ENCODE measurements at regions not wholly inside any gene's neighbourhood (a gene's known extent, or its start where the extent isn't known, plus 50 kb on each side); places are given as distances from the start of the nearest gene placed in this dataset.

DNA sequence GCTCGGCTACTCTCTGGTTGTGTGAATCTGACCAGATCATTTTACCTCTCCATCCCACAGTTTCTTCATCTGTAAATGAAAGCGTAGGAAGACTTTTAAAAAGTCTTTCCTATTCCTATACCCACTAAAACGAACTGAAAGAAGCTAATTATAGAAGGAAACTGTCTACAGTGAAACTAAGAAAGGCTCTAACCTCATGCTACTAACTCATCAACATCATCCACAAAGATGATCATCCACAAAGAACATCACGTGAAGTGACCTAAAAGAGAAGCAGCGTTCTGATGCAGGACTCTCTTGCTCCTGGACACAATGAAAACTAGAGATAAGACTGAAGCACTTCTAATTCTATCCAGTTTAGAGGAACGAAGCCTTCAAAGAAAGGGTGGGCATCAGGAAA lies 58.5 kb upstream of the OSBPL8 start:
- TF ChIP-seq EZH2 (IDR thresholded peaks at IDR 0.05; ENCODE audit: low read length, missing control alignments), result no peak
- TF ChIP-seq, protein P1, sequence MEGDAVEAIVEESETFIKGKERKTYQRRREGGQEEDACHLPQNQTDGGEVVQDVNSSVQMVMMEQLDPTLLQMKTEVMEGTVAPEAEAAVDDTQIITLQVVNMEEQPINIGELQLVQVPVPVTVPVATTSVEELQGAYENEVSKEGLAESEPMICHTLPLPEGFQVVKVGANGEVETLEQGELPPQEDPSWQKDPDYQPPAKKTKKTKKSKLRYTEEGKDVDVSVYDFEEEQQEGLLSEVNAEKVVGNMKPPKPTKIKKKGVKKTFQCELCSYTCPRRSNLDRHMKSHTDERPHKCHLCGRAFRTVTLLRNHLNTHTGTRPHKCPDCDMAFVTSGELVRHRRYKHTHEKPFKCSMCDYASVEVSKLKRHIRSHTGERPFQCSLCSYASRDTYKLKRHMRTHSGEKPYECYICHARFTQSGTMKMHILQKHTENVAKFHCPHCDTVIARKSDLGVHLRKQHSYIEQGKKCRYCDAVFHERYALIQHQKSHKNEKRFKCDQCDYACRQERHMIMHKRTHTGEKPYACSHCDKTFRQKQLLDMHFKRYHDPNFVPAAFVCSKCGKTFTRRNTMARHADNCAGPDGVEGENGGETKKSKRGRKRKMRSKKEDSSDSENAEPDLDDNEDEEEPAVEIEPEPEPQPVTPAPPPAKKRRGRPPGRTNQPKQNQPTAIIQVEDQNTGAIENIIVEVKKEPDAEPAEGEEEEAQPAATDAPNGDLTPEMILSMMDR (conservative IDR thresholded peaks at IDR 0.05 in 1 of 2, IDR thresholded peaks at IDR 0.05 in 1 of 2; ENCODE audit: low read depth in 1 of 2, low read length in 2 of 2), result no peak
